GM19240 (cell line): ENCODE measurements at regions not wholly inside any gene's neighbourhood (a gene's known extent, or its start where the extent isn't known, plus 50 kb on each side); places are given as distances from the start of the nearest gene placed in this dataset.
"Not testable (repeated sequence)": the region's sequence is repeated elsewhere in the genome, so short reads cannot be mapped to it uniquely, and the experiment has no call there.

Source experiments
- DNase-seq: peaks from one replicate; pipeline ENCODE4 v3.0.0; 2011; ENCODE audit warnings: low spot score; ENCODE audit not compliant: insufficient read length

GRCh38 chr3:115385774-115386730 is 237.3 kb upstream of the GAP43 start:
- no peak for DNase-seq

GRCh38 chr3:115388166-115388565 is 235.1 kb upstream of the GAP43 start:
- DNase-seq = no peak

- no peak for DNase-seq
These were observed 234.5 kb upstream of the GAP43 start for GRCh38 chr3:115388811-115389210.

GRCh38 chr3:115396801-115397200 is 226.5 kb upstream of the GAP43 start:
- no peak for DNase-seq

GRCh38 chr3:115397433-115397832 is 225.9 kb upstream of the GAP43 start:
- no peak for DNase-seq

- DNase-seq = no peak
These were observed 224.8 kb upstream of the GAP43 start for GRCh38 chr3:115398506-115398905.

- no peak for DNase-seq
These were observed 223.6 kb upstream of the GAP43 start for GRCh38 chr3:115399750-115400149.

- DNase-seq = no peak
These were observed 222.0 kb upstream of the GAP43 start for GRCh38 chr3:115401298-115401697.

GRCh38 chr3:115401851-115402501 is 221.3 kb upstream of the GAP43 start:
- no peak for DNase-seq

- DNase-seq = no peak
These were observed 220.7 kb upstream of the GAP43 start for GRCh38 chr3:115402651-115403050.

GRCh38 chr3:115403786-115404185 is 219.5 kb upstream of the GAP43 start:
- DNase-seq = no peak

GRCh38 chr3:115409596-115409995 is 213.7 kb upstream of the GAP43 start:
- DNase-seq = no peak

- not testable (repeated sequence) for DNase-seq
These were observed 208.7 kb upstream of the GAP43 start for GRCh38 chr3:115414610-115415009.

- no peak for DNase-seq
These were observed 207.9 kb upstream of the GAP43 start for GRCh38 chr3:115415246-115415996.

GRCh38 chr3:115418583-115418982 is 204.7 kb upstream of the GAP43 start:
- no peak for DNase-seq

- DNase-seq = no peak
These were observed 203.2 kb upstream of the GAP43 start for GRCh38 chr3:115420086-115420485.

GRCh38 chr3:115423170-115423569 is 200.1 kb upstream of the GAP43 start:
- no peak for DNase-seq

GRCh38 chr3:115428841-115429240 is 194.5 kb upstream of the GAP43 start:
- DNase-seq = no peak

- no peak for DNase-seq
These were observed 186.5 kb upstream of the GAP43 start for GRCh38 chr3:115436767-115437301.

- DNase-seq = no peak
These were observed 184.5 kb upstream of the GAP43 start for GRCh38 chr3:115438799-115439198.

GRCh38 chr3:115445559-115445958 is 177.8 kb upstream of the GAP43 start:
- no peak for DNase-seq

- DNase-seq = no peak
These were observed 174.5 kb upstream of the GAP43 start for GRCh38 chr3:115448851-115449250.
